GM13976 (cell line): ENCODE measurements at regions not wholly inside any gene's neighbourhood (a gene's known extent, or its start where the extent isn't known, plus 50 kb on each side); places are given as distances from the start of the nearest gene placed in this dataset.

ENCODE experiments used
- DNase-seq: peaks from one replicate; pipeline ENCODE4 v3.0.0; 2012; ENCODE audit warnings: low spot score
- in situ Hi-C: fragments of 300-500 bp; cut with MboI; formaldehyde crosslinking; loops from one replicate; pipeline ENCODE4 v1.12.0; 2022; ENCODE audit warnings: low sequenced_read_pairs, mixed read lengths, inconsistent platforms; ENCODE audit not compliant: unreplicated experiment
- TF ChIP-seq, protein P1 (sequence below): IDR thresholded peaks from 2 replicates; pipeline ENCODE4 v1.5.1; 2012; ENCODE audit warnings: borderline replicate concordance, mild to moderate bottlenecking; ENCODE audit not compliant: insufficient read depth; ENCODE audit errors: extremely low read depth, missing control alignments, control extremely low read depth

DNA sequence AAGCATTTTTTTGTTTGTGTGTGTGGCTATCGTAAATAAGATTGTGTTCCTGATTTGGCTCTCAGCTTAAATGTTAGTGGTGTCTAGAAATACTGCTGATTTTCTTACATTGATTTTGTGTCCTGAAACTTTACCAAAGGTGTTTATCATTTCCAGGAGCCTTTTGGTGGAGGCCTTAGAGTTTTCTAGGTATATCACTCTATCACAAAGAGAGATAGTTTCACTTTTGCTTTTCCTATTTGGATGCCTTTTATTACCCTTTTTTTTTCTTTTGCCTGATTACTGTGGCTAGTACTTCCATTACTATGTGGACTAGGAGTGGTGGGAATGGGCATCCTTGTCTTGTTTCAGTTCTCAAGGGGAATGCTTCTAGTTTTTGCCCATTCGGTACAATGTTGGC, 109.6 kb downstream of the S1PR1 start:
- TF ChIP-seq, protein P1, sequence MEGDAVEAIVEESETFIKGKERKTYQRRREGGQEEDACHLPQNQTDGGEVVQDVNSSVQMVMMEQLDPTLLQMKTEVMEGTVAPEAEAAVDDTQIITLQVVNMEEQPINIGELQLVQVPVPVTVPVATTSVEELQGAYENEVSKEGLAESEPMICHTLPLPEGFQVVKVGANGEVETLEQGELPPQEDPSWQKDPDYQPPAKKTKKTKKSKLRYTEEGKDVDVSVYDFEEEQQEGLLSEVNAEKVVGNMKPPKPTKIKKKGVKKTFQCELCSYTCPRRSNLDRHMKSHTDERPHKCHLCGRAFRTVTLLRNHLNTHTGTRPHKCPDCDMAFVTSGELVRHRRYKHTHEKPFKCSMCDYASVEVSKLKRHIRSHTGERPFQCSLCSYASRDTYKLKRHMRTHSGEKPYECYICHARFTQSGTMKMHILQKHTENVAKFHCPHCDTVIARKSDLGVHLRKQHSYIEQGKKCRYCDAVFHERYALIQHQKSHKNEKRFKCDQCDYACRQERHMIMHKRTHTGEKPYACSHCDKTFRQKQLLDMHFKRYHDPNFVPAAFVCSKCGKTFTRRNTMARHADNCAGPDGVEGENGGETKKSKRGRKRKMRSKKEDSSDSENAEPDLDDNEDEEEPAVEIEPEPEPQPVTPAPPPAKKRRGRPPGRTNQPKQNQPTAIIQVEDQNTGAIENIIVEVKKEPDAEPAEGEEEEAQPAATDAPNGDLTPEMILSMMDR: no peak
- in situ Hi-C loops: no loop called here

DNA sequence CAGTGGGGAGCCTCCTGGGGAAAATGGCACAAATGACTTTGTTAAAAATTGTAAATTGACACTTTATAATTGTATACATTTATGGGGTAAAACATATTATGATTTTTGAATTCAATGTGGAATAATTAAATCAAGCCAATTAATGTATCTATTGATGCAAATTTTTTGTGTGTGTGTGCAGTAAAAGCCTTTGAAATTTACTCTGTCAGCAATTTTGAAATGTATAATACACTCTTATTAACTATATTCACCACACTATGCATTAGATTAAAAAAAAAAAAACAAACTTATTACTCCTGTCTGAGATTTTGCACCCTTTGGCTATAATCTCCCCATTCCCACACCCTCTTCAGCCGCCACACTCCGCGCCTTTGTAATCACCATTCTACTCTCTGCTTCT, 119.2 kb downstream of the S1PR1 start:
- DNase-seq: no peak
- in situ Hi-C loops: no loop called here
- TF ChIP-seq, protein P1: no peak

More for the DNA sequence above, 109.6 kb downstream of the S1PR1 start:
- DNase-seq: no peak

DNA sequence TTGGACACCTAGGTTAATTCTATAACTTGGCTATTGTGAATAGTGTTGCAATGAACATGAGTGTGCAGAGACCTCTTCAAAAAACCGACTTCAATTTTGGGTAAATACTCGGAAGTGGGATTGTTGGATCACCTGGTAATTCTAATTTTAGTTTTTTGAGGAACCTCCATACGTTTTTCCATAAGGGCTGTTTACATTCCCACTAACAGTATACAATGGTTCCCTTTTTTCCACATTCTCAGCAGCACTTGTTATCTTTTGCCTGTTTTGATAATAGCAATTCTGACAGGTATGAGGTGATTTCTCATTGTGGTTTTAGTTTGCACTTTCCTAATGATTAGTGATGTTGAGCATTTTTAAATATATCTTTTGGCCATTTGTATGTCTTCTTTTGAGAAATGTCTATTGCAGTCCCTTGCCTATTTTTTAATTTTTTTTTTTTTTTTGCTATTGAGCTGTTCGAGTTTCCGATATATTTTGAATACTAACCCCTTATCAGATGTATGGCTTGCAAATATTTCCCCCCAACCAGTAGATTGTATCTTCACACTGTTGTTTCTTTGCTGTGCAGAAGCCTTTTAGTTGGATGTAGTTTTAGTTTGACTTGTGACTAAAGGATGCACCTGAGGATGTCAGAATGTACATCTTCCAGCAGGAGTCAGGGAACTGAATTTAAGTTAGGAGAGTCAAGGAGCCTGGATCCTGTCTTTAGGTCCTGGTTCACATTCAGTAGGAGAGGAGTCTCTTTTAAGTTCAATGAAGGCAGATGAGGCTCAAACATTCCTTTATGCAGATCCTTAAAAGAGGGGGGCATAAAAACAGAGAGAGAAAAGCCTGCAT, 120.0 kb downstream of the S1PR1 start:
- no peak for DNase-seq
- TF ChIP-seq, protein P1: no peak
- in situ Hi-C loops: no loop called here

DNA sequence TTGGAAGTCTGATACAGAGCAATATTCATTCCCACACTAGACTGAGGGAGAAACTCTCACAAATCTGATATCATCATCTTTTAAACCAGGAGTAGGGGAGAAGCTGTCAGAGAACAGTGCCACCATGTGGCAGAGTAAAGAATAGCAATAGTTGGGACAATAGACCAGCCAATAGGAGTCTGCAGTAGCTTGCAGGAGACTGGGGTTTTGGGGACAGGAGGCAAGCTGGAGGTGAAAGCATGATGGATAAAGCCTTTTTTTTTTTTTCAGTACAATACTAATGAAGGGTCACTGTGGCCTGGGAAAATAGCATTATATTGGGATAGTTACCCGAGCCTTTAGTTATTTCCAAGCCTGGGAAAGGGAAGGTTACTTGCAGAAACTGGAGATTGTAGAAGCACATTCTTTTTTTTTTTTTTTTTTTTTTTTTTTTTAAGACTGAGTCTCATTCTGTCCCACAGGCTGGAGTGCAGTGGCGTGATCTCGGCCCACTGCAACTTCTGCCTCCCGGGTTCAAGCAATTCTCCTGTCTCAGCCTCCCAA, 120.7 kb downstream of the S1PR1 start:
- DNase-seq: peak; percentile 73
- in situ Hi-C loops: no loop called here
- TF ChIP-seq, protein P1: peak; percentile 80

DNA sequence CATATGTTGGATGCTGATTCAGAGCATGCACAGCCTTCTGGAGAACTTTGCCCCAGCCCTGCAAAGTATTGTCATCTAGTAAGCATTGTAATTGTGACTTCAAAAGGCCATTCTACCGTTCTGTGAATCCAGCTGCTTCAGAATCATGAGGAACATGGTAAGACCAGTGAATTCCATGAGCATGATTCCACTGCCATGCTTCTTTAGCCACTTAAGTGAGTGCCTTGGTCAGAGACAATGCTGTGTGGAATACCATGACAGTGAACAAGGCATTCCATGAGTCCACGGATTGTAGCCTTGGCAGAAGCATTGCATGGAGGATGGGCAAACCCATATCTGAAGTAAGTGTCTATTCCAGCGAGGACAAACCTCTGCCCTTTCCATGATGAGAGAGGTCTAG, 123.7 kb downstream of the S1PR1 start:
- no peak for DNase-seq
- TF ChIP-seq, protein P1: no peak
- in situ Hi-C loops: loop anchor here (5.0 kb wide), 1 partner anchor 48 kb away; no protein-coding TSS in a partner anchor

DNA sequence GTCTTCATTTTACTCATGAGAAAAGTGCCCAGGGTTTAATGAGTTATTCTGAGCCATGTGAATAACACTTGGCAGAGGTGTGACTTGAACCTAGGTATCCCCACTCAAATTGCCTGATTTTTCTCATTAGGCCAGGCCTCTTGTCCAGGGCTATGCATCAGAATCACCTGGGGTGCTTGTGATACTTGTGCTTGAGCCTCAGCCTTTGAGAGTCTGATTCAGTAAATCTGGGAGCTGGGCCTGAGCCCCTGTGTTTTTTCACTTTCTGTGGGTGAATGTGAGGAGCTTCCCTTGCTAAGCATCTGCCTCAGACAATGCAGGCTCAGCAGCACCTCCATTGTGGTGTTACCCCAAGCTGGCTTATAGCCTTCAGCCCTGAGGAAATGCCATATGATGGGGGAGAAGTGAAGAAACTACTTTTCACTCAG, 127.1 kb downstream of the S1PR1 start:
- in situ Hi-C loops: loop anchor here (5.0 kb wide), 1 partner anchor 52 kb away; no protein-coding TSS in a partner anchor
- TF ChIP-seq, protein P1: no peak
- DNase-seq: no peak
